ENCODE measurements at regions not wholly inside any gene's neighbourhood (a gene's known extent, or its start where the extent isn't known, plus 50 kb on each side); places are given as distances from the start of the nearest gene placed in this dataset.
"Not testable (repeated sequence)": the region's sequence is repeated elsewhere in the genome, so short reads cannot be mapped to it uniquely, and the experiment has no call there.

GRCh38 chr6:145151624-145152023, 583.7 kb downstream of the EPM2A start:
- no peak for TF ChIP-seq CTCF (conservative IDR thresholded peaks at IDR 0.05)
- no peak for TF ChIP-seq ZFX (IDR thresholded peaks at IDR 0.05)
- no peak overlapping the region for H3K27ac ChIP-seq

GRCh38 chr6:145153495-145153894, 581.8 kb downstream of the EPM2A start:
- TF ChIP-seq CTCF (conservative IDR thresholded peaks at IDR 0.05) (no peak), ZFX (IDR thresholded peaks at IDR 0.05) (no peak)
- H3K27ac ChIP-seq = no peak overlapping the region

GRCh38 chr6:145155411-145155810, 579.9 kb downstream of the EPM2A start:
- TF ChIP-seq ZFX (IDR thresholded peaks at IDR 0.05) (no peak), CTCF (conservative IDR thresholded peaks at IDR 0.05) (no peak)
- H3K27ac ChIP-seq = no peak overlapping the region

- TF ChIP-seq CTCF (conservative IDR thresholded peaks at IDR 0.05) (no peak), ZFX (IDR thresholded peaks at IDR 0.05) (no peak)
- no peak overlapping the region for H3K27ac ChIP-seq
Measured at GRCh38 chr6:145155873-145156782, 579.2 kb downstream of the EPM2A start.

GRCh38 chr6:145158636-145159035, 576.7 kb downstream of the EPM2A start:
- H3K27ac ChIP-seq = not testable (repeated sequence)

- no peak for TF ChIP-seq ZFX (IDR thresholded peaks at IDR 0.05)
- TF ChIP-seq CTCF (conservative IDR thresholded peaks at IDR 0.05) = no peak
- no peak overlapping the region for H3K27ac ChIP-seq
Measured at GRCh38 chr6:145159921-145160320, 575.4 kb downstream of the EPM2A start.

- TF ChIP-seq ZFX (IDR thresholded peaks at IDR 0.05) (no peak), CTCF (conservative IDR thresholded peaks at IDR 0.05) (no peak)
- H3K27ac ChIP-seq = no peak overlapping the region
Measured at GRCh38 chr6:145161501-145161900, 573.8 kb downstream of the EPM2A start.

All from C4-2B (cell line).